GM23338 (cell line): ENCODE measurements at regions not wholly inside any gene's neighbourhood (a gene's known extent, or its start where the extent isn't known, plus 50 kb on each side); places are given as distances from the start of the nearest gene placed in this dataset.

Experiments
- CREB1 ChIP-seq: fragments of 250-450 bp; sonication (Bioruptor Pico); IDR thresholded peaks from 2 replicates; pipeline ENCODE4 v1.5.0; 2020; ENCODE audit warnings: low read depth, mild to moderate bottlenecking, moderate library complexity
- CTCF ChIP-seq, 2 experiments: fragments of 200-600 bp in 1 of 2; sonication (generic) in 1 of 2; conservative IDR thresholded peaks; 2 replicates each; pipeline versions ENCODE4 v1.5.1 to v1.6.1; 2016 to 2017; ENCODE audit warnings: antibody characterized with exemption in 2 of 2, low read depth in 2 of 2, mild to moderate bottlenecking in 2 of 2, moderate library complexity in 1 of 2
- EZH2 ChIP-seq: fragments of 200-600 bp; sonication (generic); IDR thresholded peaks from one replicate; pipeline ENCODE4 v1.8.0; 2017; ENCODE audit warnings: antibody characterized with exemption, mild to moderate bottlenecking, low read depth; ENCODE audit not compliant: unreplicated experiment
- EZH2phosphoT487 ChIP-seq: fragments of 200-600 bp; sonication (generic); IDR thresholded peaks from one replicate; pipeline ENCODE4 v1.8.1; 2018; ENCODE audit warnings: antibody characterized with exemption; ENCODE audit not compliant: unreplicated experiment
- JUNB ChIP-seq: IDR thresholded peaks from one replicate; pipeline ENCODE4 v1.6.1; 2016; ENCODE audit warnings: antibody characterized with exemption; ENCODE audit not compliant: unreplicated experiment
- POLR2AphosphoS5 ChIP-seq: IDR thresholded peaks from 2 replicates; pipeline ENCODE4 v1.6.1; 2016; ENCODE audit warnings: antibody characterized with exemption, low read depth
- REST ChIP-seq: IDR thresholded peaks from one replicate; pipeline ENCODE4 v1.6.1; 2018; ENCODE audit warnings: antibody characterized with exemption; ENCODE audit not compliant: unreplicated experiment

GRCh38 chr17:55634702-55635101, 88.0 kb downstream of the TMEM100 start:
- no peak for TF ChIP-seq EZH2phosphoT487
- TF ChIP-seq EZH2 = no peak
- TF ChIP-seq CTCF (conservative IDR thresholded peaks at IDR 0.05; ENCODE audit: low read depth in 2 of 2) = no peak
- no peak for TF ChIP-seq REST
- TF ChIP-seq JUNB = no peak
- TF ChIP-seq POLR2AphosphoS5 = no peak
- no peak for TF ChIP-seq CREB1 (CRISPR knock-in tag)
